HCT116 (cell line): ENCODE measurements at regions not wholly inside any gene's neighbourhood (a gene's known extent, or its start where the extent isn't known, plus 50 kb on each side); places are given as distances from the start of the nearest gene placed in this dataset.

Experiments
- ATAC-seq: fragments of 200-7000 bp; cut with Tn5 transposase; 2 replicates; pipeline ENCODE4 v1.9.1; 2020; ENCODE audit warnings: mild to moderate bottlenecking, moderate library complexity
- BruUV-seq: library from RNA; stranded (reverse); fragments of 400-500 nt; replicated peaks from 2 replicates; lab custom pipeline; 2021; lab: Mats Ljungman, UMichigan
- CTCF ChIA-PET: fragments of 300-600 bp; sonication (Branson Sonifier 250); formaldehyde crosslinking; loops from one replicate; lab custom pipeline; 2021; ENCODE audit warnings: antibody characterized with exemption; lab: Charles Lee
- POLR2A ChIA-PET: fragments of 300-600, 350-600 bp; sonication (Branson Sonifier 250); formaldehyde crosslinking; loops from one replicate; lab custom pipeline; 2021; ENCODE audit warnings: antibody characterized with exemption; lab: Charles Lee
- RAD21 ChIA-PET, 2 experiments: fragments of 300-600 bp; sonication (Branson Sonifier 250); formaldehyde crosslinking; loops; one replicate each; lab custom pipeline; 2023; ENCODE audit warnings: low total read pairs in 2 of 2; ENCODE audit not compliant: uncharacterized antibody in 2 of 2, unreplicated experiment in 2 of 2, low non-redundant PET in 1 of 2; lab: Charles Lee
- DNase-seq: peaks from one replicate; pipeline ENCODE4 v3.0.0-alpha.2; 2010; ENCODE audit warnings: low read depth, low spot score
- H2AFZ ChIP-seq: fragments of 200-600 bp; shearing (Covaris generic), sonication (generic); 2 replicates; pipeline ENCODE4 v1.6.1; 2017; ENCODE audit warnings: low read depth, mixed run types, mixed read lengths, antibody characterized with exemption, low read length; ENCODE audit not compliant: poor library complexity, severe bottlenecking
- H3K27ac ChIP-seq: 2 replicates; pipeline ENCODE4 v1.5.1; 2012; ENCODE audit warnings: low read depth, low read length
- H3K27me3 ChIP-seq: fragments of 200-600 bp; sonication (generic); 2 replicates; pipeline ENCODE4 v1.6.1; 2016; ENCODE audit warnings: mixed run types, low read length, mixed read lengths; ENCODE audit not compliant: insufficient read depth
- H3K36me3 ChIP-seq, 2 experiments: fragments of 200-500 bp in 1 of 2; fragments of 200-600 bp in 1 of 2; sonication (Bioruptor generic) in 1 of 2; sonication (generic) in 1 of 2; 2 replicates each; pipeline versions ENCODE4 v1.5.1 to v1.6.1; 2014 to 2016; ENCODE audit warnings: low read length in 2 of 2, inconsistent platforms in 1 of 2, mixed read lengths in 1 of 2, mixed run types in 1 of 2; ENCODE audit not compliant: insufficient read depth in 2 of 2, control insufficient read depth in 1 of 2
- H3K4me1 ChIP-seq, 2 experiments: fragments of 200-600 bp in 1 of 2; sonication (generic) in 1 of 2; 2 replicates each; pipeline versions ENCODE4 v1.5.1 to v1.6.1; 2012 to 2017; ENCODE audit warnings: low read length in 2 of 2, inconsistent platforms in 1 of 2, mild to moderate bottlenecking in 1 of 2, mixed read lengths in 1 of 2, mixed run types in 1 of 2, moderate library complexity in 1 of 2; ENCODE audit not compliant: insufficient read depth in 2 of 2, control insufficient read depth in 1 of 2
- H3K4me2 ChIP-seq: fragments of 200-600 bp; sonication (generic); 2 replicates; pipeline ENCODE4 v1.6.1; 2017; ENCODE audit warnings: mixed run types, low read length, mixed read lengths
- H3K4me3 ChIP-seq, 2 experiments: fragments of 200-600 bp in 1 of 2; sonication (generic) in 1 of 2; replicated peaks in 1 of 2; 2 replicates each; pipeline ENCODE4 v1.5.1; 2011 to 2016; ENCODE audit warnings: low read length in 2 of 2, control low read depth in 1 of 2, low read depth in 1 of 2, mild to moderate bottlenecking in 1 of 2, mixed read lengths in 1 of 2, mixed run types in 1 of 2
- H3K79me2 ChIP-seq: fragments of 200-600 bp; sonication (generic); 2 replicates; pipeline ENCODE4 v1.6.1; 2017; ENCODE audit warnings: mild to moderate bottlenecking, mixed run types, low read length, moderate library complexity, mixed read lengths; ENCODE audit not compliant: insufficient read depth
- H3K9ac ChIP-seq: fragments of 200-600 bp; sonication (generic); 2 replicates; pipeline ENCODE4 v1.6.1; 2016; ENCODE audit warnings: low read length, mixed read lengths
- H3K9me2 ChIP-seq: fragments of 200-600 bp; sonication (generic), shearing (Covaris generic); 2 replicates; pipeline ENCODE4 v1.6.1; 2017; ENCODE audit warnings: mixed run types, mild to moderate bottlenecking, moderate library complexity; ENCODE audit not compliant: insufficient read depth
- H3K9me3 ChIP-seq, 2 experiments: fragments of 200-500 bp in 1 of 2; fragments of 200-600 bp in 1 of 2; sonication (Bioruptor generic) in 1 of 2; sonication (generic) in 1 of 2; 2 replicates each; pipeline ENCODE4 v1.6.1; 2014 to 2017; ENCODE audit warnings: low read length in 2 of 2, mixed read lengths in 2 of 2, inconsistent platforms in 1 of 2, low read depth in 1 of 2, mild to moderate bottlenecking in 1 of 2, mixed run types in 1 of 2, moderate library complexity in 1 of 2; ENCODE audit not compliant: control insufficient read depth in 1 of 2, insufficient read depth in 1 of 2
- H4K20me1 ChIP-seq: fragments of 200-600 bp; sonication (generic), shearing (Covaris generic); 2 replicates; pipeline ENCODE4 v1.6.1; 2017; ENCODE audit warnings: mixed run types, mild to moderate bottlenecking, moderate library complexity; ENCODE audit not compliant: insufficient read depth
- CBX3 ChIP-seq: IDR thresholded peaks from 2 replicates; pipeline ENCODE4 v1.6.1; 2012; ENCODE audit warnings: low read depth
- CEBPB ChIP-seq: IDR thresholded peaks from 2 replicates; pipeline ENCODE4 v1.6.1; 2012; ENCODE audit warnings: low read depth
- EZH2phosphoT487 ChIP-seq: fragments of 200-600 bp; IDR thresholded peaks from 2 replicates; pipeline ENCODE4 v1.6.1; 2018; ENCODE audit warnings: antibody characterized with exemption, borderline replicate concordance
- POLR2AphosphoS5 ChIP-seq: IDR thresholded peaks from 2 replicates; pipeline ENCODE4 v1.6.1; 2011; ENCODE audit warnings: mild to moderate bottlenecking, low read depth, low read length, moderate library complexity
- SIN3A ChIP-seq: IDR thresholded peaks from 2 replicates; pipeline ENCODE4 v1.6.1; 2012; ENCODE audit warnings: low read depth
- intact Hi-C: fragments of 100-400 bp; cut with micrococcal nuclease; formaldehyde crosslinking; loops from 2 replicates; pipeline ENCODE4 v1.10.0; 2022
- TF ChIP-seq, protein P1 (sequence below): IDR thresholded peaks from 2 replicates; pipeline ENCODE4 v1.6.1; 2011; ENCODE audit warnings: mild to moderate bottlenecking, low read length, moderate library complexity; ENCODE audit not compliant: insufficient replicate concordance; ENCODE audit errors: extremely low read depth

DNA sequence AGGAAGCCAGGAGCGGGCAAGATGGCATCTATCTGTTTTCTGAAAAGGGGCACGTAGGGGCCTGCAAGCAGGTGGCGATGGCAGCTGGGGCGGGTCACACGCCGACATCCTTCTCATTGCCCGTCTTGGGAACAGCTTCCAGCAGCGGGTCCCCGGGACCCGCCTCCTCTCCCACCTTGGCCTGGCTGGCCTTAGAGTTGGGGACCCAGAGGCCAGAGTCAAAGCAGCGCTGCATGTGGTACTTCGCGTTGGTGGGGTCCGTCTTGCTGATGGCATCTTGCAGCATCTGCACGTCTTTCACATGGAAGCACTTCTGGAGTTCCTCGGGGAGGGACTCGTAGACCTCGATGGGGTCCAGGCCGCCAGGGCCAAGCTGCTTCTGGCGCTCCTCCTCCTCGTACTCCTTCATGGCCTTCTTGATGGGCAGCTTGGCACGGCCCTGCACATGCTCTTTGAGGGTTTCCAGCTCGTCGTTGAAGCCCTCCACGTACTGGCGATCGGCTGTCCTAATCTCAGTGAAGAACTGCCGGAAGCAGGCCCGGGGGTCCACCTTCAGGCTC, 127.6 kb upstream of the CLINT1 start:
- H3K9me3 ChIP-seq, result no peaks in the 10 kb centered on the region
- ChIA-PET RAD21 (no interaction called here), POLR2A (no interaction called here), CTCF (no interaction called here)
- H3K9ac ChIP-seq, result no peak overlapping the region
- H3K27ac ChIP-seq, result no peak overlapping the region
- no peak for DNase-seq
- no peak overlapping the region for H3K4me2 ChIP-seq
- intact Hi-C loops, result no loop called here
- no peaks in the 10 kb centered on the region for H4K20me1 ChIP-seq
- no peak for ATAC-seq
- H3K36me3 ChIP-seq, result no peaks in the 10 kb centered on the region
- no peaks in the 10 kb centered on the region for H3K27me3 ChIP-seq
- no peaks in the 10 kb centered on the region for H3K9me2 ChIP-seq
- TF ChIP-seq POLR2AphosphoS5 (no peak), EZH2phosphoT487 (no peak)
- TF ChIP-seq, protein P1, sequence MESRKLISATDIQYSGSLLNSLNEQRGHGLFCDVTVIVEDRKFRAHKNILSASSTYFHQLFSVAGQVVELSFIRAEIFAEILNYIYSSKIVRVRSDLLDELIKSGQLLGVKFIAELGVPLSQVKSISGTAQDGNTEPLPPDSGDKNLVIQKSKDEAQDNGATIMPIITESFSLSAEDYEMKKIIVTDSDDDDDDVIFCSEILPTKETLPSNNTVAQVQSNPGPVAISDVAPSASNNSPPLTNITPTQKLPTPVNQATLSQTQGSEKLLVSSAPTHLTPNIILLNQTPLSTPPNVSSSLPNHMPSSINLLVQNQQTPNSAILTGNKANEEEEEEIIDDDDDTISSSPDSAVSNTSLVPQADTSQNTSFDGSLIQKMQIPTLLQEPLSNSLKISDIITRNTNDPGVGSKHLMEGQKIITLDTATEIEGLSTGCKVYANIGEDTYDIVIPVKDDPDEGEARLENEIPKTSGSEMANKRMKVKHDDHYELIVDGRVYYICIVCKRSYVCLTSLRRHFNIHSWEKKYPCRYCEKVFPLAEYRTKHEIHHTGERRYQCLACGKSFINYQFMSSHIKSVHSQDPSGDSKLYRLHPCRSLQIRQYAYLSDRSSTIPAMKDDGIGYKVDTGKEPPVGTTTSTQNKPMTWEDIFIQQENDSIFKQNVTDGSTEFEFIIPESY, result no peak
- no TSS peak for BruUV-seq
- H3K4me1 ChIP-seq, result no peaks in the 10 kb centered on the region
- no peak overlapping the region for H3K4me3 ChIP-seq
- H2AFZ ChIP-seq, result no peak overlapping the region
- no peaks in the 10 kb centered on the region for H3K79me2 ChIP-seq

DNA sequence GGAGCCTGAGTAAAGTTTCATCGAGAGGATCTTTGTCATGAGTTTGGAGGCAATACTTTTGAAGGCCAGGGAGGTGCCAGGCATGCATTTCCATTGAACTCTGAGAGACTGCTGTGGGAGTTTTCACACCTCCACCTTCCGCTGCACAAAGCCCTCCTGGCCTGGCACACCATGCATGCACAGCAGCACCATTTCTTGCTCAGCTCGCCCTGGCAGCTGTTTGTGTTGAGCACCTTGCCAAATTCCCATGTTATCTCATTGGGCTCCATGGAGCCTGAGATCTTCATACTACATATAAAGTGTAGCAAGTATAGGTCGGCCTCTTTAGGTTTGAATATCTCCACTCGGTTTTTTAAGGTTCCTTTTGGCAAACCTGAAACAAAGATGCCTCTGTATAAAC, 125.7 kb upstream of the CLINT1 start:
- ChIA-PET POLR2A (no interaction called here), RAD21 (no interaction called here), CTCF (no interaction called here)
- BruUV-seq, result no TSS peak
- no peak for DNase-seq
- TF ChIP-seq CEBPB (no peak), SIN3A (no peak), CBX3 (no peak)
- Histone ChIP-seq H3K4me3 (no peak overlapping the region), H3K27ac (no peak overlapping the region), H3K79me2 (no peaks in the 10 kb centered on the region), H3K27me3 (no peaks in the 10 kb centered on the region), H3K4me2 (no peak overlapping the region), H4K20me1 (no peaks in the 10 kb centered on the region), H2AFZ (no peak overlapping the region), H3K9me3 (no peaks in the 10 kb centered on the region), H3K9ac (no peak overlapping the region), H3K9me2 (no peaks in the 10 kb centered on the region), H3K36me3 (no peaks in the 10 kb centered on the region), H3K4me1 (no peaks in the 10 kb centered on the region)
- intact Hi-C loops, result no loop called here
- no peak for ATAC-seq
